Stimulated activated CD4-positive, alpha-beta T cell treated with anti-CD3 and anti-CD28 coated beads, Interleukin-4, amount 100 ng/mL, for 24 hours (primary cell): ENCODE measurements at regions not wholly inside any gene's neighbourhood (a gene's known extent, or its start where the extent isn't known, plus 50 kb on each side); places are given as distances from the start of the nearest gene placed in this dataset.
"Not testable (repeated sequence)": the region's sequence is repeated elsewhere in the genome, so short reads cannot be mapped to it uniquely, and the experiment has no call there.

Experiments
- DNase-seq: peaks from one replicate; pipeline ENCODE4 v3.0.0-alpha.2; 2020

- no peak for DNase-seq
Observed at GRCh38 chr18:73043211-73043610, 175.4 kb upstream of the NETO1 start.

- no peak for DNase-seq
Observed at GRCh38 chr18:73040247-73040646, 172.5 kb upstream of the NETO1 start.

DNA sequence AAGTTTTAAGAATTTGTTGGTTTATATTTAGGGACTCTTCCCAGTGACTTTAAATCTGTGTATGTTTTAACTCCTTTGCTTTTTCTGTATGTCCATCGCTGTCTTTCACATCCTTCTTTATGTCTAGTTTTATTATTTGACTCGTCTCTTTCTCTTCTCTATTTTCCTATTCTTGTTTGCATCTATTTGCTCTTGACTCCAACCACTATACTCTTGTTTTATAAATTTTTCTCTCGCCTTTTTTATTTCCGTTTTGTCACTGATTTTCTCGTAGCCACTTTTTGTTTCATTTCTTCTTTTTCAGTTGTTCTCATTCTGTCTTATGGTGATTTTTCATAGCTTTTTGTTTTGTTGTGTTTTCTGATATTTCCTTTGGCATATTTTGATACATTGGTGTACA lies 170.5 kb upstream of the NETO1 start:
- DNase-seq = no peak

- DNase-seq = no peak
Observed at GRCh38 chr18:73023975-73024374, 156.2 kb upstream of the NETO1 start.

DNA sequence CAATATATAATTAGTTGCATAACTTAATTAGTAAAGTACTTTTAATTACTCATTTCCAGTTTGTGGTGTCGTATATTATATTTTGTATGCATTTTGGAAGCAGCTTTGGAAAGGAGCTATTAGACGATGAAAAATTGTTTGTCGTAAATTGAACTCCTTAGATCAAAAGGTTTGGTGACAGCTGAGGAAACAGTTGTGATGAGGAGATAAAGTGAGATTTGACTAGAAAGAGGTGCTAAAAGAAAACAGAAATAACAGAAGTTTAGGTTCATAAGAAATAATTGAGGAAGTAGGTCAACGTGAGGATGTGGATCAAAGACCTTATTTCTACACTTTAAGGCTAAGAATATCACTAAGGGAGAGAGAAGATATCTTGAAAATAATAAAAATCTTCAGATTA lies 141.9 kb upstream of the NETO1 start:
- no peak for DNase-seq

DNA sequence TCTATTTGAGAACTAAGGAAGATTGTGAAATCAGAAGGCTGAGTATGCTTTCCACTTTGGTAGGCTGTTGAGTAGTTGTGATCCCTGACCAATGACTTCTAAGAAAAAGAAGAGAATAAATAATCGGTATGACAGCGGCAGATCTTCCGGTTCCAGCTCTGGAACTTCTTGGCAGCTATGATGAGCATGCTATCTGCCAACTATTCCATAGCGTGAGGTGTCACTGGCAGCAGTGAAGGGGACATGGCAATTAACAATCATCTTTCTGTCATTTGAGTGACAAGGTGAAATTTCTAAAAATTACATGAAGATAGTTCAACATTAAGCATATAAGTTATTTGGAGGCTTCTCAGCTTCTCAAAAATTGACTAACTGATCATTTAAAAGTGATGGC lies 140.1 kb upstream of the NETO1 start:
- no peak for DNase-seq

- no peak for DNase-seq
Observed at GRCh38 chr18:73007195-73007914, 139.6 kb upstream of the NETO1 start.

- DNase-seq = no peak
Observed at GRCh38 chr18:73006331-73006730, 138.5 kb upstream of the NETO1 start.

- DNase-seq = no peak
Observed at GRCh38 chr18:73004260-73004659, 136.5 kb upstream of the NETO1 start.

DNA sequence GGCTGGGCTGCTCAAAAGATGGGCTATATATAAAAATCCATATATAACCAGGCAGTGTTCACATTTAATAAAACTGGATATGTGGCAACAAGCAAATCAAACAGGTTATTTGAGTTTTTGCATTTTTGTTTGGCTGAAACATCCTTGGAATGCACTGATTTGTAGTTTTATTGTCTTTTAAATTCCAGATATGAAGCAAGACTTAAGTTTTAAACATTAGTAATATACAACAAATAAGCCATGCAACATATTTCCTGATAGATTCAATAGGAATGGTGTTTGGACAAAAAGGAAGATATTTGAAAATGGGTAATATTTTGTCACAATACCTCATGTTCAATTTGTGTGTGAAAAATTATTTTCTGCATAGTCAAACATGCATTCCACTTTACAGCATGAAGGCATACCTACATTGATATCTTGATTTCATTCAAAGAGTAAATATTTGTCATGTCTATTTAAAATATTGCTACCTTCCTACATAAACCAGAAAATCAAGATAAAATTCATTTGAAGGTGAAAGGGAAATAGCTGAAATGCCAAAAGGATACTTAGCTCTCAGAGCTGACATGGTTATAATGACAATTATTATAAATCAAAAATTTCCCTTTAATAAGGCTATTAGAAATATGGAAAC lies 132.3 kb upstream of the NETO1 start:
- no peak for DNase-seq

DNA sequence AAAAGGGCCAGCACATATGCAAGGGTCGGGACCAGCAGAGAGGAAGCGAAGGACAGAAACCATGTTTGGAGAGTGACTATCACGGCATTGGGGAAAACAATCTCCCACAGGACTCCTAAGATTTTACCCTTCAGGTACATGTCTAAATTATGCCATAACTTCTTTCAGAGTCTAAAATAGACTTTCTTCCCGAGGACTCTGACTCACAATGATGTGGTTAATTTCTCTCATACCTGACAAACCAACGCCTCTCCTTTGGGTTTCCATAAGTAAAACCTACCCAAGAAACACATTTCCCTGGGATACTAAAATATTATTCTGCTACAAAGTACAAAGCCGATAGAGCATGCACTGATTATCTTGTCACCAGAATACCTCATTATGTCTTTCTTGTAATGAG lies 127.8 kb upstream of the NETO1 start:
- DNase-seq = no peak

- DNase-seq = no peak
Observed at GRCh38 chr18:72993250-72993649, 125.5 kb upstream of the NETO1 start.

GRCh38 chr18:72991379-72991778 lies 123.6 kb upstream of the NETO1 start:
- no peak for DNase-seq

DNA sequence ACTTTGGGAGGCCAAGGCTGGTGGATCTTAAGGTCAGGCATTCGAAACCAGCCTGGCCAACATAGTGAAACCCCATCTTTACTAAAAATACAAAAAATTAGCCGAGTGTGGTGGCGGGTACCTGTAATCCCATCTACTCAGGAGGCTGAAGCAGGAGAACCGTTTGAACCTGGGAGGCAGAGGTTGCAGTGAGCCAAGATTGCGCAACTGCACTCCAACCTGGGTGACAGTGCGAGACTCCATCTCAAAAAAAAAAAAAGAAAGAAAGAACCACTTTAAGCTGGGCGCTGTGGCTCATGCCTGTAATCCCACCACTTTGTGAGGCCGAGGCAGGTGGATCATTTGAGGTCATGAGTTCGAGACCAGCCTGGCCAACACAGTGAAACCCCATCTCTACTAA lies 119.8 kb upstream of the NETO1 start:
- not testable (repeated sequence) for DNase-seq

DNA sequence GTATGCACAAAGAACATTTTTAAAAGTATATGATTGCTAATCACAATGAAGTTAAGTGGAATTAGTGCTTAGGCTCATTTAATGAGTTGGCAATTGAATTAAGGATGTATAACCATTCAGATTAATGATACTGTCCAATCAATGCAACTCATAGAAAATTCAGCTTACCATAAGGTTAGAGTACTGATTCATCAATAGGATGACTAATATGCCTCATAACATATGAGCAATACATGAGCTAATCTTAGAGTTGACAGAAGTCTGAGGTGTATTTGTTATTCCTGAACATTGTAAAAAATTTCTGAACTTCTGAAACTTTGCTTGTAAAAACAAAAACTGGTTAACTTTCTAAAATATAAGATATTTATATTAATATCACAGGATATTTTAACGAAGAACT lies 118.3 kb upstream of the NETO1 start:
- DNase-seq = no peak

- DNase-seq = no peak
Observed at GRCh38 chr18:72985686-72986085, 117.9 kb upstream of the NETO1 start.

DNA sequence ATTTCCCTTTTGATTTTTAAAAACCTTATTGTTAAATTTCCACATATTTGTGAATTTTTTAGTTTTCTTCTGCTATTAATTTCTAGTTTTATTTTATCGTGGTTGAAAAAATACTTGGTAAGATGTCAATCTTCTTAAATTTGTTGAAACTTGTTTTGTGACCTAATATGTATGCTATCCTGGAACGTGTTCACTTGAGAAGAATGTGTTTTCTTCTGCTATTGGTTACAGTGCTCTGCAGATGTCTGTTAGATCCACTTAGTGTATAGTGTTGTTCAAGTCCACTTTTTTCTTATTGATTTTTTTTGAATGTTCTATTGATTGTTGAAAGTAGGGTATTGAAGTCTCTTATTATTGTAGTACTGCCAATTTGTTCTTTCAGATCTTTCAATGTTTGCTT lies 116.5 kb upstream of the NETO1 start:
- DNase-seq = no peak

DNA sequence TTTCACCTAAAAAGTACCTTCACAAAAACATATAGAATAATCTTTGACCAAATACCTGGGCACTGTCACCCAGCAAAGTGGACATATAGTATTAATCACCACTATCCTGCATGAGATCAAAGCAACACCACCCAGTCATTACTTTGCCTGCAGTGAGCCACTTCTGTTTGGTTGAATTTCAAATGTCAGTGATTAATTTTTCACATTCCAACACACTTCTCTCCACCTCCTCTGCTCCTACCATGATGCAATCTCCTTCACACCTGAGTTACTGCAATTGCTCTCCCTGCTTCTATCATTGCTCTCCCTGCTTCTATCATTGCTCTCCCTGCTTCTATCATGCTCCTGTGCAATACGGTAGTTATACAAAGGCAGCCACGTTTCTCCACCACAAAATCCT lies 106.1 kb upstream of the NETO1 start:
- DNase-seq = no peak

DNA sequence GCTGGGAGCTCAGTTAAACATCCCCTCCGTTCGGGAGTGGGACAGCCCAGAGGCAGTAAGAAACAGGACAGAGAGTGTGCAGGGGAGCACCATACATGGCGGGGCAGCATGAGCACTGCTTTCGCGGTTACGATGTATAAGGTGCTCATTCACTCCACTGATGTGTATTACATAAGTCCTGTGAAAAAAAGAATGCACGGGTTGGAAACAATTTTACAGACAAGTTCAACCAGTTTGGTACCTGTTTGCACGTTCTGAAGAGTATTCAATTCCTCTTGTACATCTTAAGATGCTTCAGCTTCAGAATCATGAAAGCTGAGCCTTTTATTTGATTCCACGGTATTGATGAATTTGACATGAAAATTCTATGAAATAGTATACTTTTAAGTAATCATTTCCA lies 97.8 kb upstream of the NETO1 start:
- DNase-seq = no peak

- DNase-seq = not testable (repeated sequence)
Observed at GRCh38 chr18:72958195-72958594, 90.4 kb upstream of the NETO1 start.

DNA sequence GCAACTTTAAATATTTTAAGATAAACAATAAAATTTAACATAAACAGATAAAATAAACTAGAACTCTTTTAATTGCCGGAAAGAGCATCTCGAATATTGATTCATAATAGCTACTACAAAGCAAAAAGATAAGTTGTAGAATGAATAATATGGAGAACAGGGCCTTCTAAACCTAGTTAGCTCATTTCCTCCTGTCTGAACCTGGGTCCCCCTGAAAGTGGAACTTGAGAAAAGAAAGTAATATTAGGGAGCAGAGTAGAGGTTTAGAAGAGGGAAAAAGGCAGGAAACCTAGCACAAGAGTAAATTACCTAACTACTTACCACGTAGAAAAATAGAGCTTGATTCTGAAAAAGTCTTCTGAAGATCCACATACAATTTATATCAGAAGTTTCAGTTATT lies 80.7 kb upstream of the NETO1 start:
- no peak for DNase-seq

- no peak for DNase-seq
Observed at GRCh38 chr18:72942766-72943165, 75.0 kb upstream of the NETO1 start.

DNA sequence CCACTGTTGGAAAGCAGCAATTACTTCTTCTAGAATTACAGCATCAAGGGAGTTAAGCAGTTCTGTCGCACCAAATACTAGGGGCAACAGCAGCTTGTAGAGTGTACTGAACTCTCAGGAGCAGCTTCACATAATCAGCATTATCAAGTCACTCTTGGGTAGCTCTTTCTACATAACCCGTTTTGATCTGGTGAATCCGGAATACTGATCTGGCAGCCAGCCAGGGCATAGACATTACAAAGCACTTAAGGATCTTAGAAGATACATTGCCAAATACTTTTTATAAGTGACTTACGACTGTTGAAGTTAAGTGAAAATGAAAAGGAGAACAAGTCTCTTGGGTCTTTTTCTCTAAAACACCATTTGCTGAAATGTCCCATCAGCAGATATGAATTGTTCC lies 73.2 kb upstream of the NETO1 start:
- DNase-seq = no peak

- no peak for DNase-seq
Observed at GRCh38 chr18:72940509-72940908, 72.7 kb upstream of the NETO1 start.

DNA sequence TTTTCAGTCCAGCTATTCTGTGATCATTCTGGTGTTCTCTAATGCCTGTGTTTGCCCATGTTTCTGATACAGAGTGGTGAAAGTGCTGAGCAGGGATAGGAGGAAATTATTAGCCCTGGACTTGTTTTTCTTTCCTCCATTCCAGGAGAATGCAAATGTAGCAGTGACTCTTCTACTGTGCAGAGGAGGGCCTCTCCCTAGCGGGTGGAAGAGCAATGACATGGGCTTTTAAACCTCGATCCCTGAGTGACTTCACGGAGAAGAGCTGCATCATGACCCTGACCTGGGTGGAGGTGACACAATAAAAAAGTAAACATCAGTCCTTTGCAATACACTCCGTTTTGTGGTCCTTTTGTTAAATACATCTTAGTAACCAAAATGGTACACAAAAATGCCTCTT lies 68.0 kb upstream of the NETO1 start:
- DNase-seq = no peak
